ENCODE measurements at regions not wholly inside any gene's neighbourhood (a gene's known extent, or its start where the extent isn't known, plus 50 kb on each side); places are given as distances from the start of the nearest gene placed in this dataset.
"Not testable (repeated sequence)": the region's sequence is repeated elsewhere in the genome, so short reads cannot be mapped to it uniquely, and the experiment has no call there.

- no peak for DNase-seq
Measured at GRCh38 chr1:187924252-187924651, 1095.5 kb downstream of the PLA2G4A start.

- peak; percentile 72 for DNase-seq
Measured at GRCh38 chr1:187928288-187928687, 1099.5 kb downstream of the PLA2G4A start.

- peak; percentile 3 for DNase-seq
Measured at GRCh38 chr1:187928696-187929095, 1099.9 kb downstream of the PLA2G4A start.

- no peak for DNase-seq
Measured at GRCh38 chr1:187931776-187932175, 1103.0 kb downstream of the PLA2G4A start.

- no peak for DNase-seq
Measured at GRCh38 chr1:187933562-187934419, 1105.0 kb downstream of the PLA2G4A start.

GRCh38 chr1:187936667-187937066, 1107.9 kb downstream of the PLA2G4A start:
- no peak for DNase-seq

- no peak for DNase-seq
Measured at GRCh38 chr1:187938092-187938491, 1109.3 kb downstream of the PLA2G4A start.

- no peak for DNase-seq
Measured at GRCh38 chr1:187942986-187943385, 1114.2 kb downstream of the PLA2G4A start.

GRCh38 chr1:187943606-187944403, 1115.1 kb downstream of the PLA2G4A start:
- no peak for DNase-seq

GRCh38 chr1:187946661-187947060, 1117.9 kb downstream of the PLA2G4A start:
- not testable (repeated sequence) for DNase-seq

- no peak for DNase-seq
Measured at GRCh38 chr1:187947359-187947758, 1118.6 kb downstream of the PLA2G4A start.

GRCh38 chr1:187948170-187948794, 1119.5 kb downstream of the PLA2G4A start:
- no peak for DNase-seq

- no peak for DNase-seq
Measured at GRCh38 chr1:187949567-187949966, 1120.8 kb downstream of the PLA2G4A start.

- DNase-seq: no peak
Measured at GRCh38 chr1:187951817-187952216, 1123.1 kb downstream of the PLA2G4A start.

- no peak for DNase-seq
Measured at GRCh38 chr1:187952446-187952845, 1123.7 kb downstream of the PLA2G4A start.

- DNase-seq: no peak
Measured at GRCh38 chr1:187956975-187957374, 1128.2 kb downstream of the PLA2G4A start.

GRCh38 chr1:187958207-187958606, 1129.5 kb downstream of the PLA2G4A start:
- DNase-seq: no peak

- DNase-seq: no peak
Measured at GRCh38 chr1:187959062-187959461, 1130.3 kb downstream of the PLA2G4A start.

GRCh38 chr1:187960125-187960638, 1131.4 kb downstream of the PLA2G4A start:
- no peak for DNase-seq

GRCh38 chr1:187961895-187962294, 1133.1 kb downstream of the PLA2G4A start:
- no peak for DNase-seq

GRCh38 chr1:187971851-187972250, 1143.1 kb downstream of the PLA2G4A start:
- DNase-seq: no peak

- no peak for DNase-seq
Measured at GRCh38 chr1:187977298-187977697, 1148.5 kb downstream of the PLA2G4A start.

All from dermis blood vessel endothelial cell (primary cell).